Esophagus muscularis mucosa (tissue), 4 donors: ENCODE measurements at regions not wholly inside any gene's neighbourhood (a gene's known extent, or its start where the extent isn't known, plus 50 kb on each side); places are given as distances from the start of the nearest gene placed in this dataset.

Experiments
- CTCF ChIP-seq, 3 experiments: fragments of 200-600 bp in 2 of 3; fragments of 450-650 bp in 1 of 3; sonication (generic) in 2 of 3; IDR thresholded peaks; one replicate each; pipeline ENCODE4 v1.5.1; 2017 to 2019; ENCODE audit warnings: antibody characterized with exemption in 3 of 3, mild to moderate bottlenecking in 2 of 3, moderate library complexity in 1 of 3
- EP300 ChIP-seq: sonication (generic); formaldehyde crosslinking; IDR thresholded peaks from one replicate; pipeline ENCODE4 v1.6.1; 2017; ENCODE audit warnings: antibody characterized with exemption
- POLR2A ChIP-seq: fragments of 450-650 bp; IDR thresholded peaks from one replicate; pipeline ENCODE4 v1.6.1; 2017; ENCODE audit warnings: antibody characterized with exemption, moderate library complexity, mild to moderate bottlenecking, low read depth
- POLR2AphosphoS5 ChIP-seq, 2 donors: sonication (generic); formaldehyde crosslinking; IDR thresholded peaks; one replicate each; pipeline ENCODE4 v1.6.1; 2017; ENCODE audit warnings: antibody characterized with exemption in 2 of 2

- TF ChIP-seq CTCF (IDR thresholded peaks at IDR 0.05) (no peak), POLR2AphosphoS5 (IDR thresholded peaks at IDR 0.05) (no peak), POLR2A (no peak), EP300 (no peak)
These were observed 367.0 kb downstream of the RAB28 start for GRCh38 chr4:13117185-13117584.
